GM12878 (cell line): ENCODE measurements at regions not wholly inside any gene's neighbourhood (a gene's known extent, or its start where the extent isn't known, plus 50 kb on each side); places are given as distances from the start of the nearest gene placed in this dataset.

Experiments
- ATAC-seq: fragments of 200-7000 bp; cut with Tn5 transposase; 3 replicates; pipeline ENCODE4 v1.9.1; 2020; ENCODE audit warnings: mild to moderate bottlenecking, moderate library complexity
- BruUV-seq: library from RNA; stranded (reverse); fragments of 400-500 nt; replicated peaks from 2 replicates; lab custom pipeline; 2021; lab: Mats Ljungman, UMichigan
- CTCF ChIA-PET: fragments of 300-600 bp; sonication (Branson Sonifier 250); formaldehyde crosslinking; extraction: SDS; loops from one replicate; lab custom pipeline; 2021; ENCODE audit warnings: inconsistent platforms; lab: Yijun Ruan, JAX
- POLR2A ChIA-PET: fragments of 350-600 bp; formaldehyde crosslinking; extraction: SDS; loops from one replicate; lab custom pipeline; 2021; ENCODE audit warnings: inconsistent platforms; lab: Charles Lee
- RAD21 ChIA-PET: fragments of 300-600 bp; sonication (Branson Sonifier 250); formaldehyde crosslinking; loops from one replicate; lab custom pipeline; 2023; ENCODE audit warnings: antibody characterized with exemption; ENCODE audit not compliant: unreplicated experiment; lab: Charles Lee
- SMC1A ChIA-PET: fragments of 300-600 bp; sonication (Branson Sonifier 250); formaldehyde crosslinking; loops from one replicate; lab custom pipeline; 2023; ENCODE audit not compliant: unreplicated experiment, uncharacterized antibody; lab: Charles Lee
- DNase-seq: peaks from one replicate; pipeline ENCODE4 v3.0.0-alpha.2; 2011; ENCODE audit warnings: low read depth, low spot score
- FAIRE-seq: peaks from 3 replicates; lab custom pipeline; 2011; peaks lifted over from hg19 to GRCh38; lab: Jason Lieb, UNC
- H2AFZ ChIP-seq: 2 replicates; pipeline ENCODE4 v1.6.0; 2011; ENCODE audit warnings: low read depth, low read length, control low read depth; ENCODE audit not compliant: control insufficient read depth
- H3K27ac ChIP-seq: 2 replicates; pipeline ENCODE4 v1.5.1; 2011; ENCODE audit warnings: control low read depth; ENCODE audit not compliant: control insufficient read depth, insufficient read depth
- H3K27me3 ChIP-seq, 2 experiments: replicated peaks in 1 of 2; 2 replicates each; pipeline versions ENCODE4 v1.6.0 to v1.6.1; 2011; ENCODE audit warnings: low read length in 1 of 2; ENCODE audit not compliant: control insufficient read depth in 2 of 2, insufficient read depth in 2 of 2
- H3K36me3 ChIP-seq, 2 experiments: 2 replicates each; pipeline ENCODE4 v1.5.1; 2011; ENCODE audit warnings: low read length in 1 of 2; ENCODE audit not compliant: control insufficient read depth in 2 of 2, insufficient read depth in 2 of 2
- H3K4me1 ChIP-seq: 2 replicates; pipeline ENCODE4 v1.6.1; 2011; ENCODE audit warnings: mild to moderate bottlenecking, low read length, moderate library complexity, mixed read lengths; ENCODE audit not compliant: control insufficient read depth, insufficient read depth
- H3K4me2 ChIP-seq: 2 replicates; pipeline ENCODE4 v1.6.0; 2011; ENCODE audit warnings: control low read depth; ENCODE audit not compliant: control insufficient read depth, insufficient read depth
- H3K4me3 ChIP-seq: fragments of 200-600 bp; sonication (generic); 2 replicates; pipeline ENCODE4 v1.5.1; 2016
- H3K79me2 ChIP-seq: 2 replicates; pipeline ENCODE4 v1.6.0; 2011; ENCODE audit warnings: low read length; ENCODE audit not compliant: control insufficient read depth, insufficient read depth
- H3K9ac ChIP-seq: 2 replicates; pipeline ENCODE4 v1.8.0; 2011; ENCODE audit warnings: low read length, control low read depth, mixed read lengths; ENCODE audit not compliant: control insufficient read depth, insufficient read depth
- H3K9me3 ChIP-seq: replicated peaks from 3 replicates; pipeline ENCODE4 v1.5.1; 2011; ENCODE audit warnings: mild to moderate bottlenecking, low read length; ENCODE audit not compliant: control insufficient read depth, insufficient read depth
- H4K20me1 ChIP-seq: 2 replicates; pipeline ENCODE4 v1.6.0; 2011; ENCODE audit not compliant: control insufficient read depth, insufficient read depth
- BCL11A ChIP-seq: IDR thresholded peaks from 2 replicates; pipeline ENCODE4 v1.6.1; 2011; ENCODE audit warnings: low read depth, low read length
- CEBPB ChIP-seq, 2 experiments: fragments of 150-350 bp in 1 of 2; IDR thresholded peaks; 2 replicates each; pipeline ENCODE4 v1.6.1; 2012 to 2014; ENCODE audit warnings: low read depth in 2 of 2, low read length in 2 of 2, borderline replicate concordance in 1 of 2, inconsistent platforms in 1 of 2
- EP300 ChIP-seq, 2 experiments: fragments of 150-350 bp in 1 of 2; IDR thresholded peaks; 2 replicates each; pipeline ENCODE4 v1.6.1; 2011 to 2012; ENCODE audit warnings: low read depth in 2 of 2, low read length in 2 of 2, borderline replicate concordance in 1 of 2, improper control_type of control experiment in 1 of 2, inconsistent platforms in 1 of 2; ENCODE audit not compliant: control insufficient read depth in 1 of 2
- ESRRA ChIP-seq: IDR thresholded peaks from 2 replicates; pipeline ENCODE4 v1.6.1; 2012; ENCODE audit warnings: mild to moderate bottlenecking, low read length, improper control_type of control experiment
- IRF4 ChIP-seq: IDR thresholded peaks from 2 replicates; pipeline ENCODE4 v1.6.1; 2011; ENCODE audit warnings: low read depth, low read length
- NR2F1 ChIP-seq: fragments of 450-650 bp; conservative IDR thresholded peaks from 2 replicates; pipeline ENCODE4 v1.6.1; 2017; ENCODE audit warnings: mild to moderate bottlenecking
- NRF1 ChIP-seq: conservative IDR thresholded peaks from 2 replicates; pipeline ENCODE4 v1.6.1; 2011; ENCODE audit warnings: mild to moderate bottlenecking, low read depth, low read length, improper control_type of control experiment
- TAF1 ChIP-seq: IDR thresholded peaks from 2 replicates; pipeline ENCODE4 v1.6.1; 2011; ENCODE audit warnings: mild to moderate bottlenecking, low read depth, low read length, borderline replicate concordance
- TARDBP ChIP-seq: IDR thresholded peaks from 2 replicates; pipeline ENCODE4 v1.6.1; 2016; ENCODE audit warnings: borderline replicate concordance
- TCF7 ChIP-seq: IDR thresholded peaks from 2 replicates; pipeline ENCODE4 v1.6.1; 2014; ENCODE audit warnings: antibody characterized with exemption, borderline replicate concordance
- in situ Hi-C: fragments of 300-500 bp; cut with MboI; formaldehyde crosslinking; loops from 9 replicates; pipeline ENCODE4 v1.14.3; 2018; ENCODE audit warnings: mixed read lengths
- intact Hi-C: fragments of 100-400 bp; cut with micrococcal nuclease; formaldehyde crosslinking; loops from one replicate; pipeline ENCODE4 v1.14.2; 2022; ENCODE audit not compliant: unreplicated experiment
- TF ChIP-seq, protein P1 (sequence below): fragments of 450-650 bp; IDR thresholded peaks from 2 replicates; pipeline ENCODE4 v1.6.1; 2014; ENCODE audit warnings: mild to moderate bottlenecking
- TF ChIP-seq, protein P2 (sequence below): fragments of 450-650 bp; IDR thresholded peaks from 2 replicates; pipeline ENCODE4 v1.6.1; 2017; ENCODE audit warnings: mild to moderate bottlenecking, low read depth, inconsistent platforms; ENCODE audit not compliant: poor library complexity, severe bottlenecking
- TF ChIP-seq, protein P3 (sequence below): fragments of 450-650 bp; IDR thresholded peaks from 2 replicates; pipeline ENCODE4 v1.6.1; 2016; ENCODE audit warnings: mild to moderate bottlenecking
- TF ChIP-seq, protein P4 (sequence below), 3 experiments: IDR thresholded peaks in 2 of 3; conservative IDR thresholded peaks in 1 of 3; 2 replicates each; pipeline ENCODE4 v1.5.1; 2011; ENCODE audit warnings: low read depth in 3 of 3, low read length in 3 of 3, mild to moderate bottlenecking in 3 of 3, control low read depth in 2 of 3, moderate library complexity in 2 of 3, inconsistent platforms in 1 of 3, mixed read lengths in 1 of 3; ENCODE audit not compliant: control insufficient read depth in 2 of 3, insufficient read depth in 1 of 3; ENCODE audit errors: extremely low read depth in 1 of 3

DNA sequence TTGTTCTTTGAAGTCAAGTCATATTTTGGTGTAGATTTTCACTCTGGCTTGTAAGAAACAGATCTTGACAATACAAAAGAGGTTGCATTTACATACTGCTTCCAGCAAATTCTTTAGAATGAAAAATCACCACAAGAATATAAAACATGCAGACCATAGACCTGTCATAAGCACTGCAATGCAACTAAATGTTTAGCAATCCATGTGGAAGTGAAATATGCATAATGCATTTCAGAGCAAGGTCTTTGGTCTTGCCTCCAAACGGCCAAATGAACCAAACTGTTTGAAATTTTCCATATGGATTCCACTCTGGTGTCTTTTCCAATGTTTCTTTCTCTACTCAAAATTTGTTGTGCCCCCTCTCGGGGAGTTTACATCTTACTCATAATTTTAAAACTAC lies 271.0 kb upstream of the CDH20 start (continued):
- TF ChIP-seq EP300 (IDR thresholded peaks at IDR 0.05; ENCODE audit: borderline replicate concordance in 1 of 2, control insufficient read depth in 1 of 2, low read depth in 2 of 2, low read length in 2 of 2) (no peak), TCF7 (no peak)
- TF ChIP-seq, protein P1, sequence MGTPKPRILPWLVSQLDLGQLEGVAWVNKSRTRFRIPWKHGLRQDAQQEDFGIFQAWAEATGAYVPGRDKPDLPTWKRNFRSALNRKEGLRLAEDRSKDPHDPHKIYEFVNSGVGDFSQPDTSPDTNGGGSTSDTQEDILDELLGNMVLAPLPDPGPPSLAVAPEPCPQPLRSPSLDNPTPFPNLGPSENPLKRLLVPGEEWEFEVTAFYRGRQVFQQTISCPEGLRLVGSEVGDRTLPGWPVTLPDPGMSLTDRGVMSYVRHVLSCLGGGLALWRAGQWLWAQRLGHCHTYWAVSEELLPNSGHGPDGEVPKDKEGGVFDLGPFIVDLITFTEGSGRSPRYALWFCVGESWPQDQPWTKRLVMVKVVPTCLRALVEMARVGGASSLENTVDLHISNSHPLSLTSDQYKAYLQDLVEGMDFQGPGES = no peak
- TF ChIP-seq, protein P2, sequence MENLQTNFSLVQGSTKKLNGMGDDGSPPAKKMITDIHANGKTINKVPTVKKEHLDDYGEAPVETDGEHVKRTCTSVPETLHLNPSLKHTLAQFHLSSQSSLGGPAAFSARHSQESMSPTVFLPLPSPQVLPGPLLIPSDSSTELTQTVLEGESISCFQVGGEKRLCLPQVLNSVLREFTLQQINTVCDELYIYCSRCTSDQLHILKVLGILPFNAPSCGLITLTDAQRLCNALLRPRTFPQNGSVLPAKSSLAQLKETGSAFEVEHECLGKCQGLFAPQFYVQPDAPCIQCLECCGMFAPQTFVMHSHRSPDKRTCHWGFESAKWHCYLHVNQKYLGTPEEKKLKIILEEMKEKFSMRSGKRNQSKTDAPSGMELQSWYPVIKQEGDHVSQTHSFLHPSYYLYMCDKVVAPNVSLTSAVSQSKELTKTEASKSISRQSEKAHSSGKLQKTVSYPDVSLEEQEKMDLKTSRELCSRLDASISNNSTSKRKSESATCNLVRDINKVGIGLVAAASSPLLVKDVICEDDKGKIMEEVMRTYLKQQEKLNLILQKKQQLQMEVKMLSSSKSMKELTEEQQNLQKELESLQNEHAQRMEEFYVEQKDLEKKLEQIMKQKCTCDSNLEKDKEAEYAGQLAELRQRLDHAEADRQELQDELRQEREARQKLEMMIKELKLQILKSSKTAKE = no peak

DNA sequence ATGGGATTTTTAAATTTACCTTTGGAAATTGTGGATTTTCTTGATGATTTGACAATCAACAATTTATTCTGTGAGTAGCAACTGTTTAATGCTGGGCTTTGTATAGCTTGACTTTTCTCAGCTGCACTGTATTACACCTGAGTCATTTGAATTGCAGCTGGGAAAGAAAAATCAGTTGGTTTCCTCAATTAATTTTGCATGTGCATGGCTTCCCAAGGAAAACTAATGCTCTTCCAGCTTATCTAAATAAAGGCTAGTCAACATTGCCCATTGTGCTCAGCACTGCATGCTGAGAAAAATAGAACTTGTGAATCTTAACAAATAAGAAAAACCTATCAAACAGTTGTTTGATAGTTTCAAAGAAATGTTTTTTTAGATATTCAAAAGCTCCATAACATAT lies 268.3 kb upstream of the CDH20 start:
- no peak overlapping the region for H3K4me3 ChIP-seq
- ChIA-PET CTCF (no interaction called here), SMC1A (interaction anchor here (0.6 kb wide), 1 partner anchor 94 kb away, joined by 3 read pairs; no protein-coding TSS in a partner anchor), POLR2A (no interaction called here), RAD21 (no interaction called here)
- intact Hi-C loops (no loop called here), in situ Hi-C loops (no loop called here)
- no peaks in the 10 kb centered on the region for H3K9me3 ChIP-seq
- no peak overlapping the region for H3K4me2 ChIP-seq
- no peak overlapping the region for H2AFZ ChIP-seq
- no TSS peak for BruUV-seq
- FAIRE-seq (no peak), DNase-seq (no peak), ATAC-seq (no peak)
- no peaks in the 10 kb centered on the region for H4K20me1 ChIP-seq
- H3K36me3 ChIP-seq = no peaks in the 10 kb centered on the region
- H3K9ac ChIP-seq = no peak overlapping the region
- no peak overlapping the region for H3K27ac ChIP-seq
- no peaks in the 10 kb centered on the region for H3K27me3 ChIP-seq
- no peaks in the 10 kb centered on the region for H3K79me2 ChIP-seq
- H3K4me1 ChIP-seq = no peaks in the 10 kb centered on the region
- no peak for TF ChIP-seq ESRRA
- no peak for TF ChIP-seq NR2F1
- TF ChIP-seq TARDBP = no peak
- no peak for TF ChIP-seq TAF1
- TF ChIP-seq CEBPB (IDR thresholded peaks at IDR 0.05; ENCODE audit: borderline replicate concordance in 1 of 2, low read depth in 2 of 2, low read length in 2 of 2) = no peak
- no peak for TF ChIP-seq IRF4
- TF ChIP-seq NRF1 = no peak
- TF ChIP-seq BCL11A = no peak
- TF ChIP-seq, protein P3, sequence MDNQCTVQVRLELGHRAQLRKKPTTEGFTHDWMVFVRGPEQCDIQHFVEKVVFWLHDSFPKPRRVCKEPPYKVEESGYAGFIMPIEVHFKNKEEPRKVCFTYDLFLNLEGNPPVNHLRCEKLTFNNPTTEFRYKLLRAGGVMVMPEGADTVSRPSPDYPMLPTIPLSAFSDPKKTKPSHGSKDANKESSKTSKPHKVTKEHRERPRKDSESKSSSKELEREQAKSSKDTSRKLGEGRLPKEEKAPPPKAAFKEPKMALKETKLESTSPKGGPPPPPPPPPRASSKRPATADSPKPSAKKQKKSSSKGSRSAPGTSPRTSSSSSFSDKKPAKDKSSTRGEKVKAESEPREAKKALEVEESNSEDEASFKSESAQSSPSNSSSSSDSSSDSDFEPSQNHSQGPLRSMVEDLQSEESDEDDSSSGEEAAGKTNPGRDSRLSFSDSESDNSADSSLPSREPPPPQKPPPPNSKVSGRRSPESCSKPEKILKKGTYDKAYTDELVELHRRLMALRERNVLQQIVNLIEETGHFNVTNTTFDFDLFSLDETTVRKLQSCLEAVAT = no peak
- TF ChIP-seq, protein P4, sequence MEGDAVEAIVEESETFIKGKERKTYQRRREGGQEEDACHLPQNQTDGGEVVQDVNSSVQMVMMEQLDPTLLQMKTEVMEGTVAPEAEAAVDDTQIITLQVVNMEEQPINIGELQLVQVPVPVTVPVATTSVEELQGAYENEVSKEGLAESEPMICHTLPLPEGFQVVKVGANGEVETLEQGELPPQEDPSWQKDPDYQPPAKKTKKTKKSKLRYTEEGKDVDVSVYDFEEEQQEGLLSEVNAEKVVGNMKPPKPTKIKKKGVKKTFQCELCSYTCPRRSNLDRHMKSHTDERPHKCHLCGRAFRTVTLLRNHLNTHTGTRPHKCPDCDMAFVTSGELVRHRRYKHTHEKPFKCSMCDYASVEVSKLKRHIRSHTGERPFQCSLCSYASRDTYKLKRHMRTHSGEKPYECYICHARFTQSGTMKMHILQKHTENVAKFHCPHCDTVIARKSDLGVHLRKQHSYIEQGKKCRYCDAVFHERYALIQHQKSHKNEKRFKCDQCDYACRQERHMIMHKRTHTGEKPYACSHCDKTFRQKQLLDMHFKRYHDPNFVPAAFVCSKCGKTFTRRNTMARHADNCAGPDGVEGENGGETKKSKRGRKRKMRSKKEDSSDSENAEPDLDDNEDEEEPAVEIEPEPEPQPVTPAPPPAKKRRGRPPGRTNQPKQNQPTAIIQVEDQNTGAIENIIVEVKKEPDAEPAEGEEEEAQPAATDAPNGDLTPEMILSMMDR (IDR thresholded peaks at IDR 0.05 in 2 of 3, conservative IDR thresholded peaks at IDR 0.05 in 1 of 3; ENCODE audit: control insufficient read depth in 2 of 3, extremely low read depth in 1 of 3, insufficient read depth in 1 of 3, low read depth in 3 of 3, low read length in 3 of 3) = no peak
